ENCODE measurements at regions not wholly inside any gene's neighbourhood (a gene's known extent, or its start where the extent isn't known, plus 50 kb on each side); places are given as distances from the start of the nearest gene placed in this dataset.

- Mint-ChIP-seq H3K9me3 (no peaks in the 10 kb centered on the region), H3K4me1 (no peaks in the 10 kb centered on the region), H3K27ac (no peak overlapping the region), H3K27me3 (no peaks in the 10 kb centered on the region), H3K4me3 (no peak overlapping the region), H3K36me3 (ENCODE audit: low read depth) (no peaks in the 10 kb centered on the region)
- no peak for ATAC-seq (replicated peaks)
These were observed 1043.0 kb upstream of the C9orf72 start for GRCh38 chr9:28616310-28616709.

DNA sequence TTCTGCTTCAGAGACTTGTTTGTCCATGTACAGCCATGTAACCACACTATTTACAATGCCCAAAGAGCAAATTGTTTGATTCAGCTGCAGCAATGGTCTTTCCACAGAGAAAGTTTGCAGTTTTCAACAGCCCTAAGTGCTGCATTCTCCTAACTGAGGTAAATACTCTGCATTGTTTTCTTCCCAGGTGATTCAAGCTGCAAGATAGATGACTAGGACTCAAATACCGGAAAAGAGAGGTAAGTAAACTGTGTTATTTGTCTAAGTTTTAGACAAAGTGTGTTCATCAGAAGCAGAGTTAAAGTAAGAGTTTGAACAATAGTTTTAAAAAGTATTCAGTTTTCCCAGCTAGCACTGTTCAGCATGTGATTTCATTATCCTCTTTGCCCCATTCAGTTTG, 1046.7 kb upstream of the C9orf72 start:
- no peak for ATAC-seq (replicated peaks)
- Mint-ChIP-seq H3K27me3 (no peaks in the 10 kb centered on the region), H3K4me1 (no peaks in the 10 kb centered on the region), H3K9me3 (peaks cover 5% of the 10 kb centered on the region), H3K36me3 (ENCODE audit: low read depth) (no peaks in the 10 kb centered on the region), H3K27ac (no peak overlapping the region), H3K4me3 (no peak overlapping the region)

DNA sequence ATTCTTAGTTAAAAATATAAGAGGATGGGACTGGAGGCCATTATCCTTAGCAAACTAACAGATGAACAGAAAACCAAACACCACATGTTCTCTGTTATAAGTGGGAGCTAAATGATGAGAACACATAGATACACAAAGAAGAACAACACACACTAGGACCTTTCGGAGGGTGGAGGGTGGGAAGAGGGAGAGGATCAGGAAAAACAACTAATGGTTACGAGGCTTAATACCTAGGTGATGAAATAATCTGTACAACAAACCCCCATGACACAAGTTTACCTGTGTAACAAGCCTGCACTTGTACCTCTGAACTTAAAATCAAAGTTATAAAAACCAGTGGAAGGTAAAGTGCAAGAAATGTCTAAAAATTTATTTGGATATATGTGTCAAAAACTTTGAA, 1047.4 kb upstream of the C9orf72 start:
- ATAC-seq (replicated peaks), result no peak

DNA sequence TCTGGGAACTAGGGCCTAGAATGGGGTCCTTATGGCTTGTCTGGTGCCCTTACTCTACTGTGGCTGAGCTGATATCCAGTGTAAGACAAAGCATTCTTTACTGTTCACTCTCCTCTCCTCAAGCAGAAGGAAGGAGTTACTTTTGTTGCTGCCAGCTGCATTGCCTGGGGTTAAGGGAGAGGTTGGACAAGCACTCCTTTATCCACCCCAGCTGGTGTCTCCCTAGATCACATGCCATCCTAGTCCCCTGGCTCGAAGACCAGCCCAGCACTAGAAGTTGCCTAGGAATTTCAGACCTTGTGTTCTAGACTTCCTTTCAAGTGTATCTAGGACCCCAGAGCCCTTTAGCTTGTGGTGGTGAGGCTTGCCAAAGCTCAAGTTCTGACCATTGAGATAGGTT, 1051.5 kb upstream of the C9orf72 start:
- ATAC-seq (replicated peaks), result no peak
- peaks cover 14% of the 10 kb centered on the region for H3K9me3 Mint-ChIP-seq
- H3K4me1 Mint-ChIP-seq, result no peaks in the 10 kb centered on the region
- no peak overlapping the region for H3K27ac Mint-ChIP-seq
- H3K4me3 Mint-ChIP-seq, result no peak overlapping the region
- no peaks in the 10 kb centered on the region for H3K36me3 Mint-ChIP-seq (ENCODE audit: low read depth)
- no peaks in the 10 kb centered on the region for H3K27me3 Mint-ChIP-seq

More for the DNA sequence above, 1047.4 kb upstream of the C9orf72 start:
- Mint-ChIP-seq H3K4me1 (no peaks in the 10 kb centered on the region), H3K27me3 (no peaks in the 10 kb centered on the region), H3K9me3 (peaks cover 5% of the 10 kb centered on the region), H3K36me3 (ENCODE audit: low read depth) (no peaks in the 10 kb centered on the region), H3K4me3 (no peak overlapping the region), H3K27ac (no peak overlapping the region)

GRCh38 chr9:28628031-28628430, 1054.8 kb upstream of the C9orf72 start:
- peaks cover 18% of the 10 kb centered on the region for H3K9me3 Mint-ChIP-seq
- no peak for ATAC-seq (replicated peaks)

DNA sequence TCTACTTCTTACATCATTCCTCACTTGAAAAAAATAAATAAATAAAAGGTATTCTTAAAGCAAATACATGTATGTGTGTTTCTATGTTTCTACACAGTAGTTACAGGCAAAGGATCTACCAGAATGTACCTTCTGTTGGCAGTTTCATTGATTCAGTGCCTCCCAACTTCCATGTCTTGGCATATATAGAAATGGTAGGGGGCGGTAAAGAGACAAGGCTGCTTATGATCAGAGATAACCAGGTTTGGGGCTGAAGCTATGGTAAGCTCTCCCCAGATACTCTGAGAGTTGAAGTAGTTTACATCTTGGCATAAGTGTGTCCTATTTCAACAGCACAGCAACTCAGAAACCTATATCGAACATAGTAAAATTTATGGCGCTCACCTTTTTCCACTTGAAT, 1075.4 kb upstream of the C9orf72 start:
- H3K4me1 Mint-ChIP-seq, result no peaks in the 10 kb centered on the region
- H3K27me3 Mint-ChIP-seq, result no peaks in the 10 kb centered on the region
- H3K9me3 Mint-ChIP-seq, result peaks cover 3% of the 10 kb centered on the region
- no peaks in the 10 kb centered on the region for H3K36me3 Mint-ChIP-seq (ENCODE audit: low read depth)
- no peak overlapping the region for H3K4me3 Mint-ChIP-seq
- no peak overlapping the region for H3K27ac Mint-ChIP-seq
- ATAC-seq (replicated peaks), result no peak

More at GRCh38 chr9:28628031-28628430, 1054.8 kb upstream of the C9orf72 start:
- Mint-ChIP-seq H3K4me1 (no peaks in the 10 kb centered on the region), H3K4me3 (no peak overlapping the region), H3K27me3 (no peaks in the 10 kb centered on the region), H3K36me3 (ENCODE audit: low read depth) (no peaks in the 10 kb centered on the region), H3K27ac (no peak overlapping the region)

- no peak overlapping the region for H3K4me3 Mint-ChIP-seq
- no peak overlapping the region for H3K27ac Mint-ChIP-seq
- no peaks in the 10 kb centered on the region for H3K36me3 Mint-ChIP-seq (ENCODE audit: low read depth)
- no peaks in the 10 kb centered on the region for H3K27me3 Mint-ChIP-seq
- H3K4me1 Mint-ChIP-seq, result no peaks in the 10 kb centered on the region
- ATAC-seq (replicated peaks), result no peak
- H3K9me3 Mint-ChIP-seq, result peaks cover 3% of the 10 kb centered on the region
These were observed 1077.0 kb upstream of the C9orf72 start for GRCh38 chr9:28650327-28650726.

DNA sequence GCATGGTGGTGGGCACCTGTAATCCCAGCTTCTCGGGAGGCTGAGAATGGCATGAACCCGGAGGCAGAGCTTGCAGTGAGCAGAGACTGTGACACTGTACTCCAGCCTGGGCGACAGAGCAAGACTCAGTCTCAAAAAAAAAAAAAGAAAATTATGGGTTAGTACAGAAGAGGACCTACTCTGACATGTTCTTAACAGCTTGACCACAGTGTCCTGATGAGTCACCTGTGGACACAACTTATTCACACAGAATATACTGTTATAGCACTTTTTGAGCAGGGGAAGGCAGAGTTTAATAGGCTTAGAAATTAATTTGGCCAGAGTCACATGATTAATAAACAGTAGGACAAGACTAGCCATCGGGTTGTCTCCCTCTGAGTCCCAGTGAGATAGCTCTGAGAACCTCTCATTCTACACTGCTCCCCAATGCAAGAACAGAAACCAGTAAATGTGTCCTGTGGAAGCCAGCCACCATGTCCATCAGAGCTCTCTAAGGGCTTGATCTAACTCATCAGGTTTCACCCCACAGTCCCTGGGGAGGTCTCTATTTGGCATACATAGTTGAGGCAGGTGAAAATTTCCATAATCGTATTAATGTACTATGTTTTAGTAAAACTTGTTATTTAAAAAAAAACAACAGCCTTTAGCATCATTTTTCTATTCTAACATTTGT, 1077.9 kb upstream of the C9orf72 start:
- H3K36me3 Mint-ChIP-seq (ENCODE audit: low read depth), result no peaks in the 10 kb centered on the region

DNA sequence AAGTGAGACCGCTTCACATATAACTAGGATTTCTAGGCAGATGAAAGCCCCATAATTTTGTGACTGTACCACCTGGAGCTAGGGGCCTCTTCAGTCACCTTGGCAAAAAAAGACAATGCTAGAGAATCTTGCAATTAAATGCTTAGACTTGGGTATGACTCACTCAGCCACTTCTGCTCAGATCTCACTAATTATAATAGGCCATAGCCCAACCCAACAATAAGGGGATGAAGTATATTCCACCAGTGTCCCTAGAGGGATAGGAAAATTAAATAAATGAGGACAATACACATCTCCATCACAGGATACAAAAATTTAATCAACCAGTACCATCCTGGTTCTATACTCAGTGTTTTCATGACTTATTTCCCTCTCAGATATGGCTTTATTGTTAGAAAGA, 1079.9 kb upstream of the C9orf72 start:
- peaks cover 11% of the 10 kb centered on the region for H3K9me3 Mint-ChIP-seq
- no peak for ATAC-seq (replicated peaks)
- H3K27ac Mint-ChIP-seq, result no peak overlapping the region
- H3K27me3 Mint-ChIP-seq, result no peaks in the 10 kb centered on the region
- H3K4me1 Mint-ChIP-seq, result no peaks in the 10 kb centered on the region
- H3K36me3 Mint-ChIP-seq (ENCODE audit: low read depth), result no peaks in the 10 kb centered on the region
- no peak overlapping the region for H3K4me3 Mint-ChIP-seq

More for the DNA sequence above, 1077.9 kb upstream of the C9orf72 start:
- Mint-ChIP-seq H3K27me3 (no peaks in the 10 kb centered on the region), H3K4me1 (no peaks in the 10 kb centered on the region), H3K9me3 (peaks cover 7% of the 10 kb centered on the region), H3K27ac (no peak overlapping the region), H3K4me3 (no peak overlapping the region)
- ATAC-seq (replicated peaks), result no peak

DNA sequence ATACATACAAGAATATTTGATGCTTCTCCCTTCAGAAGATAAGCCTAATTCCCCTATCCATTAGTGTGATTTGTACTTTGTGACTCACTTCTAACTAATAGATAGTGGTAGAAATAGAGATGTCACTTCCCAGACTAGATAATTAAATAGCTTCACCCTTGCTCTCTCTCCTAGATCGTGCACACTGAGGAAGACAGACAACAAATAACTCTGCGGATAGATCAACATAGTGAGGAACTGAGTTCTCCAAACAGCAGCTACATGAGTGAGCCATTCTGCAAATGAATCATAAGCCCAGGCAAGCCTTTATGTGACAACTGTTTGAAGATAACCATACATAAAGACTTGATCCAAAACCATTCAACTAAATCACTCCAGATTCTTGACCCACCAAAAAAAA, 1083.4 kb upstream of the C9orf72 start:
- peaks cover 14% of the 10 kb centered on the region for H3K9me3 Mint-ChIP-seq
- H3K4me3 Mint-ChIP-seq, result no peak overlapping the region
- no peaks in the 10 kb centered on the region for H3K27me3 Mint-ChIP-seq
- H3K4me1 Mint-ChIP-seq, result no peaks in the 10 kb centered on the region
- H3K27ac Mint-ChIP-seq, result no peak overlapping the region
- ATAC-seq (replicated peaks), result no peak
- no peaks in the 10 kb centered on the region for H3K36me3 Mint-ChIP-seq (ENCODE audit: low read depth)

DNA sequence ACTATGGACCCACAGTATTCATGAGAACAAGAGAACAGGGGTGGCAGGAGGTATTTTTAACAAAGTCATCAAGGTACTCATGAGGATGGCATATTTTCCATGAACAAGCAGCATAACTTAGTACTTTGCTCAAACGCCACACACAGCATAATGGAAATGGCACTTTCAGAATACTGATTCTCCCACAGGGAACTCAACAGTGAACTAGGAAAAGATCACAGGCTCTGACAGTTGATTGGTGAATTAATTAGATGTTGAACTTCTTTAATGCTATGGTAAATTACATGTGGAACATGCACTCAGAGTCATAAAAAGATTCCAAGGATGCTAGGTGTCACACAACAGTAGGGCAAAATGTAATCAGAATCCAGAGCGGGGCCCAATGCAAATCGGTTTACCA, 1088.6 kb upstream of the C9orf72 start:
- Mint-ChIP-seq H3K4me3 (no peak overlapping the region), H3K27ac (no peak overlapping the region), H3K27me3 (no peaks in the 10 kb centered on the region), H3K4me1 (no peaks in the 10 kb centered on the region), H3K36me3 (ENCODE audit: low read depth) (no peaks in the 10 kb centered on the region), H3K9me3 (peaks cover 5% of the 10 kb centered on the region)
- no peak for ATAC-seq (replicated peaks)

- ATAC-seq (replicated peaks), result no peak
- H3K27ac Mint-ChIP-seq, result no peak overlapping the region
- no peaks in the 10 kb centered on the region for H3K4me1 Mint-ChIP-seq
- H3K27me3 Mint-ChIP-seq, result no peaks in the 10 kb centered on the region
- H3K9me3 Mint-ChIP-seq, result peaks cover 4% of the 10 kb centered on the region
- no peak overlapping the region for H3K4me3 Mint-ChIP-seq
- H3K36me3 Mint-ChIP-seq (ENCODE audit: low read depth), result no peaks in the 10 kb centered on the region
These were observed 1089.4 kb upstream of the C9orf72 start for GRCh38 chr9:28662675-28663074.

- Mint-ChIP-seq H3K4me1 (no peaks in the 10 kb centered on the region), H3K27me3 (no peaks in the 10 kb centered on the region), H3K4me3 (no peak overlapping the region), H3K9me3 (no peaks in the 10 kb centered on the region), H3K27ac (no peak overlapping the region), H3K36me3 (ENCODE audit: low read depth) (no peaks in the 10 kb centered on the region)
- ATAC-seq (replicated peaks), result no peak
These were observed 1094.9 kb upstream of the C9orf72 start for GRCh38 chr9:28668158-28668557.

- H3K9me3 Mint-ChIP-seq, result no peaks in the 10 kb centered on the region
- ATAC-seq (replicated peaks), result no peak
- no peaks in the 10 kb centered on the region for H3K36me3 Mint-ChIP-seq (ENCODE audit: low read depth)
- H3K27me3 Mint-ChIP-seq, result no peaks in the 10 kb centered on the region
- no peak overlapping the region for H3K27ac Mint-ChIP-seq
- H3K4me1 Mint-ChIP-seq, result no peaks in the 10 kb centered on the region
- H3K4me3 Mint-ChIP-seq, result no peak overlapping the region
These were observed 1097.7 kb upstream of the C9orf72 start for GRCh38 chr9:28671000-28671399.

DNA sequence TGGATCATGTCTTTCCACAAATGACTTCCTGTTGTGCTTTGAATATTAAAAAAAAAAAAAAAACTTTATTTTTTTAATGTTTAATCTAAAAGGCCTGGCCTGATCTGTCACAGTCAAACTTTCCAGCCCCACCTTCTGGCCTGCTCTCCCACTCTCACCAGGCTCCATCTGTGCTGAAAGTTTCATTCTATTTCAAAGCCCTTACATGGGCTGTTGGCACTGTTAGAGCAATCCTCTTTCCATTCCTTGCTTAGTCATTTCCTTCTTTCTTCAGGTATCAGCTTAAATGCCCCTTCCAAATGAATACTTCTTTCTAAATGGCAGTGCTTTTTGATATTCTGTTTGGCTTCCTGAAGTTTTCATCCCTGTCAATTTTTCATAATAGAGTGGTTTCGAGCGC, 1104.8 kb upstream of the C9orf72 start:
- Mint-ChIP-seq H3K4me1 (no peaks in the 10 kb centered on the region), H3K4me3 (no peak overlapping the region), H3K27ac (no peak overlapping the region), H3K9me3 (peaks cover 3% of the 10 kb centered on the region), H3K27me3 (no peaks in the 10 kb centered on the region), H3K36me3 (ENCODE audit: low read depth) (no peaks in the 10 kb centered on the region)
- no peak for ATAC-seq (replicated peaks)

DNA sequence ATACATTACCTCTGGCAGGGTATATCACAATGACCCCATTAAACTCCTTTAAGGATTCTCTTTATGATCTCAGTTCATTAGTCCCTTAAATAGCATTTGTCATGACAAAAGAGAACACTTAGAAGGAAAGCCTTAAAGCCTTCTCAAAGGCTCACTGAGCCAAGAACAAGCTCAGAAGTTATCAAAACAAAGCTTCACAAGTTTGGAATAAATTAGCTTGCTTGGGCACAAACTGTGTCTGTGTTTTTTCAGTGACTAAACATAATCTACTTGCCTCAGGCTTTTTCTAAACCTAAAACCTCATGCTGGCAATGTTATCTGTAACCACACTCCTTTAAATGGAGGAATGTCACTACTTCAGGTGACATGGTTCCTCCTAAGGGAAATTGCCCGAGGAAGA, 1114.9 kb upstream of the C9orf72 start:
- Mint-ChIP-seq H3K27me3 (no peaks in the 10 kb centered on the region), H3K4me1 (no peaks in the 10 kb centered on the region), H3K4me3 (no peak overlapping the region), H3K9me3 (peaks cover 12% of the 10 kb centered on the region), H3K36me3 (ENCODE audit: low read depth) (no peaks in the 10 kb centered on the region), H3K27ac (no peak overlapping the region)
- ATAC-seq (replicated peaks), result no peak

Data from activated T-helper 17 cell treated with anti-CD3 and anti-CD28 coated beads, Interleukin-2, amount 50 U/mL, for 72 hours (primary cell).